ENCODE measurements at regions not wholly inside any gene's neighbourhood (a gene's known extent, or its start where the extent isn't known, plus 50 kb on each side); places are given as distances from the start of the nearest gene placed in this dataset.
A peak's percentile ranks its signal among the peaks of the same experiment; 100 is the strongest.
"Not testable (repeated sequence)": the region's sequence is repeated elsewhere in the genome, so short reads cannot be mapped to it uniquely, and the experiment has no call there.

- DNase-seq = peak; percentile 59
Observed at GRCh38 chr5:56763711-56764466, 51.5 kb upstream of the MAP3K1 start.

GRCh38 chr5:56763182-56763581, 52.2 kb upstream of the MAP3K1 start:
- DNase-seq = no peak

- DNase-seq = no peak
Observed at GRCh38 chr5:56761151-56761885, 54.0 kb upstream of the MAP3K1 start.

GRCh38 chr5:56760723-56761122, 54.6 kb upstream of the MAP3K1 start:
- no peak for DNase-seq

GRCh38 chr5:56759521-56760216, 55.7 kb upstream of the MAP3K1 start:
- DNase-seq = no peak

- no peak for DNase-seq
Observed at GRCh38 chr5:56757077-56757476, 58.3 kb upstream of the MAP3K1 start.

GRCh38 chr5:56755036-56755555, 60.3 kb upstream of the MAP3K1 start:
- no peak for DNase-seq

- DNase-seq = not testable (repeated sequence)
Observed at GRCh38 chr5:56753588-56753987, 61.8 kb upstream of the MAP3K1 start.

- no peak for DNase-seq
Observed at GRCh38 chr5:56751572-56752313, 63.6 kb upstream of the MAP3K1 start.

GRCh38 chr5:56749842-56750241, 65.5 kb upstream of the MAP3K1 start:
- peak; percentile 3 for DNase-seq

GRCh38 chr5:56746553-56747339, 68.6 kb upstream of the MAP3K1 start:
- DNase-seq = no peak

GRCh38 chr5:56745864-56746263, 69.5 kb upstream of the MAP3K1 start:
- no peak for DNase-seq

- DNase-seq = no peak
Observed at GRCh38 chr5:56740868-56741267, 74.5 kb upstream of the MAP3K1 start.

GRCh38 chr5:56739990-56740389, 75.4 kb upstream of the MAP3K1 start:
- DNase-seq = no peak

- DNase-seq = no peak
Observed at GRCh38 chr5:56737951-56738606, 77.3 kb upstream of the MAP3K1 start.

GRCh38 chr5:56737002-56737621, 78.2 kb upstream of the MAP3K1 start:
- no peak for DNase-seq

- DNase-seq = no peak
Observed at GRCh38 chr5:56735849-56736641, 79.3 kb upstream of the MAP3K1 start.

- no peak for DNase-seq
Observed at GRCh38 chr5:56734091-56734694, 81.2 kb upstream of the MAP3K1 start.

- DNase-seq = no peak
Observed at GRCh38 chr5:56733580-56733979, 81.8 kb upstream of the MAP3K1 start.

- DNase-seq = no peak
Observed at GRCh38 chr5:56732121-56732520, 83.2 kb upstream of the MAP3K1 start.
